HG03432 (cell line): ENCODE measurements at regions not wholly inside any gene's neighbourhood (a gene's known extent, or its start where the extent isn't known, plus 50 kb on each side); places are given as distances from the start of the nearest gene placed in this dataset.

Experiments used
- ATAC-seq: cut with Tn5 transposase; IDR thresholded peaks from one replicate; pipeline ENCODE4 v1.9.1; 2021; ENCODE audit warnings: mild to moderate bottlenecking, moderate library complexity; ENCODE audit not compliant: unreplicated experiment

DNA sequence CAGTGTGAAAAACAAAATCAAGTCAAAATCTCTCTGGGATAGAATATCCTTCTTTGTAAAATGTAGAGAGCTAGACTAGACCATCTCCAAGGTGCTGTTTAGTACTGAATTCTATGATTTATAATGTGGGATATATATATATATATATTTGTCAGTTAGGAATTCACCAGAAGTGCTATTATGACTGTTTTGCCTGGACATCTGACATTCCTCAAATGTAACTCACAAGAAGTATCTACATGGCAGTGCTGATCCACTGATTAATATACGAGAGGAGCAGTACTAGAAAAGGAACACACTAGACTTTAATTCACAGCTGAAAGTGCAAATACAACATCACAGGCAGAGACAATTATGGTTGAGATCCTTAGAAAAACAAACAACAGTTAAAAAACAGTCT is 208.9 kb downstream of the GBA3 start:
- ATAC-seq: no peak

- ATAC-seq: no peak
Observed at GRCh38 chr4:22900876-22901275, 208.1 kb downstream of the GBA3 start.

DNA sequence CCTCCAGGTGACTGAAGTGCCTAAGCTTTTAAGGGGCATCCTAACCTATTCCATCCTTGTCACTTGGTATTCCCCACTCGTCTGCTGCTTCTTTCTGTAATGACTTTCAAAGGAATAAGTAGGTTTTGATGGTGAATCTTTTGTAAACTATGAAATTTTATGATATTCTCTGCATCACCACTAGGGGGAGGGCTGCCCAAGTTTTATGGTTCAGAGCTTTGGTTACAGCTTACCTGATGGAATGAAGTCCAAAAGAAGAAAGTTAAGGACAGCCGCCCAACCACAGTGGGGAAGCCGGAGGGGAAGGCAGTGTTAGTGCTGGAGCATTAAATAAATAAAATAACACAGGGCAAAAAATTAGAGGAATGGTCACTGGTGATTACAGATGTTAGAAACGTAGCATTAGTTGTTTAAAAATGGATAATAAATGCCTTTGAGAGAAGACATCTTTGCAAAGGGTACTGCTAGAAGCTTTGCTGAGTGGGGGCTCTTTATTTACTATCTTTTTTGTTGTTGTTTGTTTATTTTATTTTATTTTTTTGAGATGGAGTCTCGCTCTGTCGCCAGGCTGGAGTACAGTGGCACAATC is 204.9 kb downstream of the GBA3 start:
- peak; percentile 74 for ATAC-seq

DNA sequence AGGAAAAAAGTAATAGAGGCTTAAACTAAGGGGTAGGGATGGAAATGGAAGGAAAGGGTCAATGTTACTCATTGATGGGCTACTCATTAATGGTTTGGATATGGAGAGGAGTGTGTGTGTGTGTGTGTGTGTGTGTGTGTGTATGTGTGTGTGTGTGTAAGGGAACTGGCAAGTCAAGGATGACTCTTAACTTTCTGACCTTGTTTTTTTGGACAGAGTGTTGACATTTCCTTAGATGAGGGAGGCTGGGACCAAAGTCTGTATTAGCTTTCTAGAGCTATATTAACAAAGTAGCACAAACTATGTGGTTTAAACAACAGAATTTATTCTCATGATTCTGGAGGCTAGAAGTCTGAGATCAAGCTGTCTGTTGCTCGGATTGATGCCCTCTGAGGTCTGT is 202.7 kb downstream of the GBA3 start:
- ATAC-seq: no peak

DNA sequence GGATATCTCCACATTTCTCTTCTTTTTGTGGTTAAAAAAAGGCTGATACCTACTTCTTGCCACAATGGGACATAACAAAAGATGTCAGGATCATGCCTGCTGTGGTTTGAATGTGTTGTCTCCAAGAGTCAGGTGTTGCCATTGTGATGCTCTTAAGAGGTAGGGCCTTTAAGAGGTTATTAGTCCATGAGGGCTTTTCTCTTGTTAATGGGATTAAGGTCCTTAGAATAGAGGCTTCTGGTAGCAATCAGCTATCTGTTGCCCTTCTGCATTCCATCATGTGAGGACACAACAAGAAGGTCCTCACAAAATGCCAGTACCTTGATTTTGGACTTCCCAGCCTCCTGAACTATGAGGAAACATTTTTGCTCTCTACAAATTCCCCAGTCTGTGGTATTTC is 191.4 kb downstream of the GBA3 start:
- no peak for ATAC-seq

GRCh38 chr4:22881411-22881810 is 188.7 kb downstream of the GBA3 start:
- ATAC-seq: no peak

DNA sequence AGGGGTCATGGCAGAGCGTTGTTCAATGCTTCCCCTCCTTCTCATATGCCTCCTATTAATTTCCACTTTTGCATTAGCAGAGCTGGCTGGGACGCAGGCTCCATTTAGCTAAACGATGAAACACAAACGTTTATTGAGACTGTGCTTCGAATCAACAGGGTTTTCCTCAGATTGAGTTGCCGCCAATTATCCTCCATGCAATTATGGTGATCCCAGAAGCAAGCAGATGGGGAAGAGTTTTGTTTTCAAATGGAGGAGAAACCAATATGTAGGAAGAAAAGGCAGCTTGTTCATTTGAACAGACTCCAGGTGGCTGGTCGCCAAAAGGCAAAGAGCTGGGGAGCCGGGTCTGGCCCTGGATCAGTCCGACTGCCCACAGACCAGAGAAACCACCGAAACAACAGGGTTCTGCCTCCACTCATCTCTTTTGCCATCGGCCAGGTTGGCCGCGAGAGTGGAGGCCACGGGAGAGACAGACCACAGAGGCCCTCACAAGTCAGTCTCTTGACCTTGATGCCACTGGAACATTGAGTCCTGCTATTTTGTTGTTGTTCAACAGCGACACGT is 184.8 kb downstream of the GBA3 start:
- ATAC-seq: no peak

DNA sequence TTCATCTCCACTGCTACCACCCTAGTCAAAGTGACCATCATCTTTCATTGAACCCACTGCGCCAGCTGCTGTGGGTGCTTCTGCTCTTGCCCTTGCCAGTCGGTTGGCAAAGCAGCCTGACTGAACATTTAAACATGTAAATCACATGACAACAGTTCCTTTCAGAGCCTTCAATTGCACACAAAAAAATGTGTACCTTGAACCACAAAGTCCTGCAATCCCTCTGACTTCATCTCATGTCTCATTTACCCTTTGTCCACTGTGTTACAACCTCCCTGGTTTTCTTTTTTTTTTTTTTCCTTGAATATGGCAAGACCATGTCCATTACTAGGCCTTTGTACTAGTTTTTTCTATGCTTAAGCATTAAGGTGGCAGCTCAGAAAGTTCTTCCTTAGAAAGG is 183.5 kb downstream of the GBA3 start:
- ATAC-seq: no peak

GRCh38 chr4:22875587-22876257 is 183.0 kb downstream of the GBA3 start:
- ATAC-seq: no peak

- no peak for ATAC-seq
Observed at GRCh38 chr4:22874334-22874912, 181.7 kb downstream of the GBA3 start.

GRCh38 chr4:22873899-22874298 is 181.2 kb downstream of the GBA3 start:
- no peak for ATAC-seq

DNA sequence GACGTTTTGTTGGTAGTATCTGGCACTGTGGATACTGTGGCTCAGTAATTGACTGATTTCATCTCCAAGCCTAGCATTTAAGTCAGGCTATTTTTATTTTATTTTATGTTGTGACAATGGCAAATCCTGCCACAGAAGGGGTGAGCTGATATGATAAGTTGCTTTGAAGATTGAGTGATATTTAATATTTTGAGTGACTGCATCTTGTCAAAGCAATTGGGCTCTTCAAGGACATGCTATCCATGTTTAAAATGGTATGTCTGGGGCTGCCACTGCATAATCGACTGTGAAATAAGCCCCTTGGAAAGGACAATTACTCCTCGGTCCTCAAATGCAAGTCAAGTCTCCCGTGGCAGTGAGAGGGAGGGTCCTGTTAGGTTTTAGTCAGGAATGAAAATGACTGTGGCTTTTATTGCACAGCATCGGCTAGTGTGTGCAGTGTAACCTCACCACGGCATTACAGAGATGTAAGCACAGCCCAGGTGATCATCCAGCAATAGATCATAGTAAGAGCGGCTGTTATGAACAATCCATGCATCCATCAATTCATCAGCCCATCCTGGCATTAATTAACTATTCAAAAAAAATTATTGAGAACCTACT is 178.2 kb downstream of the GBA3 start:
- ATAC-seq: no peak

GRCh38 chr4:22869235-22869634 is 176.5 kb downstream of the GBA3 start:
- ATAC-seq: no peak
